Endothelial cell (in vitro differentiated cells): ENCODE measurements at regions not wholly inside any gene's neighbourhood (a gene's known extent, or its start where the extent isn't known, plus 50 kb on each side); places are given as distances from the start of the nearest gene placed in this dataset.

ENCODE experiments used
- DNase-seq: peaks from one replicate; pipeline ENCODE4 v3.0.0; 2021; ENCODE audit warnings: low spot score
- H3K27ac Mint-ChIP-seq: one replicate; pipeline ENCODE4 v1.8.0; 2021; ENCODE audit warnings: mixed read lengths, inconsistent platforms; ENCODE audit not compliant: unreplicated experiment
- H3K27me3 Mint-ChIP-seq: one replicate; pipeline ENCODE4 v1.8.0; 2021; ENCODE audit warnings: mild to moderate bottlenecking, moderate library complexity, mixed read lengths, inconsistent platforms; ENCODE audit not compliant: unreplicated experiment
- H3K36me3 Mint-ChIP-seq: one replicate; pipeline ENCODE4 v1.8.0; 2021; ENCODE audit warnings: mild to moderate bottlenecking, low read depth, mixed read lengths, inconsistent platforms; ENCODE audit not compliant: unreplicated experiment
- H3K4me1 Mint-ChIP-seq: one replicate; pipeline ENCODE4 v1.8.0; 2021; ENCODE audit warnings: mild to moderate bottlenecking, mixed read lengths, inconsistent platforms; ENCODE audit not compliant: unreplicated experiment
- H3K4me3 Mint-ChIP-seq: one replicate; pipeline ENCODE4 v1.8.0; 2021; ENCODE audit warnings: mild to moderate bottlenecking, mixed read lengths, inconsistent platforms; ENCODE audit not compliant: unreplicated experiment
- H3K9me3 Mint-ChIP-seq: one replicate; pipeline ENCODE4 v1.8.0; 2021; ENCODE audit warnings: mixed read lengths, inconsistent platforms; ENCODE audit not compliant: unreplicated experiment
- TF ChIP-seq, protein P1 (sequence below): fragments of 200-600 bp; sonication (generic); IDR thresholded peaks from one replicate; pipeline ENCODE4 v1.5.0; 2021; ENCODE audit warnings: antibody characterized with exemption; ENCODE audit not compliant: unreplicated experiment

DNA sequence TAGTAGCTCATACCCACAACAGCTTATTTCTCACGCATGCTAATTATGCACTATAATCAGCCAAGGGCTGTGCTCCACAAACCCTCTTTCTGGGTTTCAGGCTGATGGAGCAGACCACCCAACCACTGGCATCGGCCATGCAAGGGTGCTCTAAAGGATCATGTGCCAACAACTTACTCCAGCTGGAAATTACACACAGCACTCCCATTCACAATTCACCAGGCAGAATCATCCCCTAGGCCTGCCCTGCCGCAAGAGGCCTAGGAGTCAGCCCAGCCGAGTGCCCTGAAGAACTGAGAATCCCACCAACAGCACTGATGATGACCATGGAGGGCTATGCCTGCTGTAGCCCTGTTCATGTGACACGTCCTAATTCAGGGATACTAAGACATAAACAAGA is 216.2 kb upstream of the CHRNA7 start:
- Mint-ChIP-seq H3K27ac (no peak overlapping the region), H3K9me3 (no peaks in the 10 kb centered on the region), H3K27me3 (peaks cover 7% of the 10 kb centered on the region), H3K4me1 (no peaks in the 10 kb centered on the region), H3K36me3 (no peaks in the 10 kb centered on the region), H3K4me3 (no peak overlapping the region)
- DNase-seq, result no peak
- TF ChIP-seq, protein P1, sequence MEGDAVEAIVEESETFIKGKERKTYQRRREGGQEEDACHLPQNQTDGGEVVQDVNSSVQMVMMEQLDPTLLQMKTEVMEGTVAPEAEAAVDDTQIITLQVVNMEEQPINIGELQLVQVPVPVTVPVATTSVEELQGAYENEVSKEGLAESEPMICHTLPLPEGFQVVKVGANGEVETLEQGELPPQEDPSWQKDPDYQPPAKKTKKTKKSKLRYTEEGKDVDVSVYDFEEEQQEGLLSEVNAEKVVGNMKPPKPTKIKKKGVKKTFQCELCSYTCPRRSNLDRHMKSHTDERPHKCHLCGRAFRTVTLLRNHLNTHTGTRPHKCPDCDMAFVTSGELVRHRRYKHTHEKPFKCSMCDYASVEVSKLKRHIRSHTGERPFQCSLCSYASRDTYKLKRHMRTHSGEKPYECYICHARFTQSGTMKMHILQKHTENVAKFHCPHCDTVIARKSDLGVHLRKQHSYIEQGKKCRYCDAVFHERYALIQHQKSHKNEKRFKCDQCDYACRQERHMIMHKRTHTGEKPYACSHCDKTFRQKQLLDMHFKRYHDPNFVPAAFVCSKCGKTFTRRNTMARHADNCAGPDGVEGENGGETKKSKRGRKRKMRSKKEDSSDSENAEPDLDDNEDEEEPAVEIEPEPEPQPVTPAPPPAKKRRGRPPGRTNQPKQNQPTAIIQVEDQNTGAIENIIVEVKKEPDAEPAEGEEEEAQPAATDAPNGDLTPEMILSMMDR, result no peak

DNA sequence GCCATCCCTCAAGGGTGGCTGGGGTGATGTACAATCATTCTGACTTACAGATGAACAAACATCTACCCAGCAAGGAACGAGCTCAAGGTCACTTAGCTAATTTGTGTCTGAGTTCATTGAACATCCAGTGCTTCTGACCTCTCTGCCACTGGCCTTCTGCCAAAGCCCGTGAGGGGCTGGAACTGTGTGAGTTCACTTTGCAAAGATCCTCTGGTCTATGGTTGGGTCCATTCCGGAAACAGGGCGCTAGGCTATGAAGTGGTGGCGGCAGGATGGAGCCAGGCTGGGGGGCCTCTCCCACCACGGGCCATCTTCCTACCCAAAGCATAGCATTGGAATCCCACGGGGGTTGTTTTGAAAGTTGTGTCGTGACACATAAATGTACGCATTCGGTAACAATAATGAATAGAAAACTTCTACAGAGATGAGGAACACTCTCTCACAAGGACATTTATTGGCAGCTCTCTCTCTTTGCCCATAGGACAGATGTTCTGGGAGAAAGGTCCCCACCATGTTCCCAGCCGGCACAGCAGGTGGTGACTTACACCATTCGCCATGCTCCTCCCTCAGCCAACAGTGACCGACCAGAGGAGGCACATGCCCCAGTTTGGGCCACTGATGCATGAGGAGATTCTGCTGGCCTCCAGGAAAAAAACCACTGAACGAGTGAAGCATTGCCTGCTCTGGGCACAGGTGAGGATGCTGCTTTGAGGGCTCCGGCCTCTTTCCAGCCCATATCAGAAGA is 214.7 kb upstream of the CHRNA7 start:
- TF ChIP-seq, protein P1, result no peak
- no peak for DNase-seq
- Mint-ChIP-seq H3K4me3 (no peak overlapping the region), H3K27me3 (peaks cover 3% of the 10 kb centered on the region), H3K36me3 (no peaks in the 10 kb centered on the region), H3K4me1 (no peaks in the 10 kb centered on the region), H3K27ac (no peak overlapping the region), H3K9me3 (no peaks in the 10 kb centered on the region)

DNA sequence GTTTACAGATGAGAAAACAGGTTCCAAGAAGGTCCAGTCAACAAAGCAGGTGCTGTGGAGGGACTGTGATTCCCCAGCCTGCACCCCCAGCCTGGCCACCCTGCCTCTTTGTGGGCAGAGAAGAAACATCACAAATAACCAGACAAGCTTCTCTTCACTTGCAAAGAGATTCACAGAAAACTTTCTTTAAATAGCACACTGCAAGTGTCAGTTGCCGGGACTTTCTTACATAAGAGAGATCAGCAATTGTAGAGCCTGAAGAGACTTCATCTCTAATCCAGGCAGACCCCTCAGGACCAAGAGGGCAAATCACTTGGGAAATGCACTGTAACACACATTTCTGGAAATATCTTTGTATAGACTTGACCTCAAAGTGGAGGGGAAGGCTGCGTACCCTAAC is 207.9 kb upstream of the CHRNA7 start:
- Mint-ChIP-seq H3K27me3 (peaks cover 1% of the 10 kb centered on the region), H3K4me3 (no peak overlapping the region), H3K36me3 (no peaks in the 10 kb centered on the region), H3K27ac (no peak overlapping the region), H3K4me1 (no peaks in the 10 kb centered on the region), H3K9me3 (no peaks in the 10 kb centered on the region)
- DNase-seq, result no peak
- TF ChIP-seq, protein P1, result no peak

DNA sequence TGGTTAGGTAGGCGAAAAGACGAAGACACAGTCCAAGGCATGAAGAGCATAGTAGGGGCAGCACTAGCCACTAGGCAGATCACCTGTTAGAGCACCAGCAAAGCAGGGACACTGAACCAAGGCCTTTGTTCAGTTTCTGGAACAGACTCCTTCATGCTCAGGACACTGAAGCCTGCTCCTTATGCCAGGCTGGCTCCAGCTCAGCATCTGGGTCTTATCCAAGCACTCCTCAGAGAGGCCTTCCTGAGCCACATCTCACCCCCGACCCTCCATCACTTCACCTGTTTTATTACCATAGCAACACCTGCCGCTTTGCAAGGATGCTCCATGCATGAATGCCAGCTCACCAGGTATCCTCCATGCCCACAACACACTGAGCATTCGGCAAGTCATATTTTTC is 206.3 kb upstream of the CHRNA7 start:
- DNase-seq, result no peak
- no peaks in the 10 kb centered on the region for H3K36me3 Mint-ChIP-seq
- no peaks in the 10 kb centered on the region for H3K4me1 Mint-ChIP-seq
- no peak overlapping the region for H3K4me3 Mint-ChIP-seq
- TF ChIP-seq, protein P1, result no peak
- peaks cover 1% of the 10 kb centered on the region for H3K27me3 Mint-ChIP-seq
- no peaks in the 10 kb centered on the region for H3K9me3 Mint-ChIP-seq
- no peak overlapping the region for H3K27ac Mint-ChIP-seq

DNA sequence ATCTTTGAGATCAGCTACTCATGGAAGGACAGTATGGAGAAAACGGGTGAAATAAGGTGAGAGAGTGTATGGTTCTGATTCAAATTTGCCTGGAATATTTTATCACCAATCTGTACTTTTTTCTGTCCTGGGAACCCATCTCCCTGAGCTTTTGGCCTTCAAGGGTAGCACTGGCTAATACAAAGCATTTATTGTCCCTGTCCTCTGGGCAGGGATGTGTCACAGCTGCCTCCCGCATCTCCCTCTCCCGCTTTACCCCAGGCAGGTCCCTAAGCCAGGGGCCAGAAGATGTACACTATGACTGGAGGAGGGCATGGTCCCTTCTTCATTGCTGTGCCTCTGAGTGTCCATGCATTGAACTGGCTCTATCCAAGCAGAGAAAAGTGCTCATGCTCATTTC is 201.7 kb upstream of the CHRNA7 start:
- H3K4me1 Mint-ChIP-seq, result no peaks in the 10 kb centered on the region
- peaks cover 4% of the 10 kb centered on the region for H3K27me3 Mint-ChIP-seq
- no peak overlapping the region for H3K27ac Mint-ChIP-seq

More for the DNA sequence above, 201.7 kb upstream of the CHRNA7 start:
- H3K9me3 Mint-ChIP-seq, result no peaks in the 10 kb centered on the region
- H3K36me3 Mint-ChIP-seq, result no peaks in the 10 kb centered on the region
- TF ChIP-seq, protein P1, result no peak
- no peak for DNase-seq
- H3K4me3 Mint-ChIP-seq, result no peak overlapping the region
